Hematopoietic multipotent progenitor cell treated with erythropoietin and hydrocortisone succinate and interleukin-3 and kit ligand, for 15 days (in vitro differentiated cells): ENCODE measurements at regions not wholly inside any gene's neighbourhood (a gene's known extent, or its start where the extent isn't known, plus 50 kb on each side); places are given as distances from the start of the nearest gene placed in this dataset.

Source experiments
- DNase-seq: peaks from one replicate; pipeline ENCODE4 v3.0.0-alpha.2; 2015; ENCODE audit warnings: low spot score

- DNase-seq, result no peak
Observed at GRCh38 chr5:145506185-145506850, 328.8 kb downstream of the PRELID2 start.

DNA sequence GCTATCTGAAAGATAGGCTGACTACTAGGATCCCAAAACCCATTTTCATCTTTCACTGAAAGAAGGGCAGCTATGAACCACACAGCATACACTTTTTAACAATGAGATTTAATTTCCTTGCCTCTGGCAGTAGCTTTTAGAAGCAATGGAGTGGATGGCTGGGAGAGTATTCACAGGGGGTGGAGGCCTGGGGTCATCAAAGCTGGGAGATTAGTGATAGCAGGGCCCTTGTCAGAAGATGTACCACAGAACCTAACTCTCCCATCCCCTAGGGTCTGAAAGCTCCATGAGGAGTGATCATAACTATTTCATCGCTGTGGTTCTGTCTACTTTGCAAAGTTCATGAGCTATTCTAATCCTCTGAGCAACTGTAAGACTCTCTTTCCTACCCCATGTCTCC, 332.2 kb downstream of the PRELID2 start:
- no peak for DNase-seq

GRCh38 chr5:145500710-145501109, 334.4 kb downstream of the PRELID2 start:
- DNase-seq, result no peak

GRCh38 chr5:145499483-145499882, 335.7 kb downstream of the PRELID2 start:
- no peak for DNase-seq

DNA sequence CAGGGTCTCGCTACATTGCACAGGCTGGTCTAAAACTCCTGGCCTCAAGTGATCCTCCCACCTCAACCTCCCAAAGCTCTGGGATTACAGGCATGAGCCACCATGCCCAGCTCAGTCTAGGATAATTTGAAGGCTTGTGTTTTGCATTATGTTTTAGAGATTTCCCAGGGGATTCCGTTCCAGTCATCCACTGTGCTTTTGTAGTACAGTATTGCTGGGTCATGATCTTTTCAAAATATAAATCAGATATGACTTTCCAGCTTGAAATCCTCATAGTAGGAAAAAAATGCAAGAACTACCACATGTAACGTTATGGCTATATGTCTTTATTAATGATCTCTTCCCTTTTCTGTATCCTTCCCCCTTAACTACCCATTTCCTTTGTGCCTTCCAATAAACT, 338.1 kb downstream of the PRELID2 start:
- DNase-seq, result no peak

DNA sequence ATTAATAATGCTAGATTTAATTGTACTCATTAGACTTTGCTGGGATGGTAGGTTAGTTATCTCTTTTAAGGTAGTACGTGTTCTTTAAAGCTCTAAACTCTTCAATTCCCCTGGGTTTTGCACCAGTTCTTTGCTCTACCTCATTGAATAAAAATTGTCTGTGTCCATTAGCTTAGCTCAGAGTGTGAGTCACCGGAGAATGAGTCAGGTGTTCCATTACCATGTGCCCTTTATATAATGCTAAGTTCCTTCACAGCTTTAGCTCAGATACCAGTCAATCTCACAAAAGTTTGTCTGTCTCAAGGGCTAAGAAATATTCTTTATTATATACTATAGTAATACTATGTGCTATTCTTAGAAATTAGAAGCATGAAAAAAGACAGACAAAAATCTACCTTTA, 339.4 kb downstream of the PRELID2 start:
- no peak for DNase-seq

DNA sequence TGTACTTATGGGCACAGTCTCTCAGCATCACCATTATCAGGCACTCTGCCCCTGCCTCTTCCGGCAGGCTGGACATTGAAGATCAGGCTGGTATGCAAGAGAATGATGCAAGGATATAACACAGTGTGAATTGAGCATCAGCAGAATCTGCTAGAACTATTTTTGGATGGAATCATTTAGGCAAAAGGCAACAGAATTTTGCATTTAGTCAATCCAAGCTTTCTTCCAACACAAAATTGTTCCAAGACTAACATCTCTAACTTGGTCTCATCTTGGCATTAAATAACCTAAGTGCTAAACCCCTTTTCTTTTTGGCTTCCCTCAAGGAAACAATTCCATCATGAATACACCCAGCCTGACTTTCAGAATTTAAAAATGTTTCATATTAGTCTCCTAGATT, 339.9 kb downstream of the PRELID2 start:
- no peak for DNase-seq

DNA sequence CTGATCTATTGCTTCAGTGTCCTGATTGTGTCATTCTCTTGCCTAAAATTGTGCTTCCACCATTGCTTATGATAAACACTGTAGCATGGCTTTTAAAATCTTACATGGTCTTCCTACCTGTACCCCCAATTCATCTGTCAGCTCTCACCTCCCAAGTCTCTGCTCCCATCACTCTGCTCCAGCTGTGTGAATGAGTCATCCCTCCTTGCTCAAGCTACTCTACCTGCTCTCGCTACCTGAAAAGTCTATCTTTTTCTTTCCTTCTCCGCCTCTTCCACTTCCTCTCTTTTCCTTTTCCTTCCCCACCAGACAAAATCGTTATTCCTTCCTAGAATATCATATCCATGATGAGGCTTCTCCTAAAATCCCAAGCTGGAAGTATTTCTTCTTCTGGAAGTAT, 341.7 kb downstream of the PRELID2 start:
- DNase-seq, result no peak

DNA sequence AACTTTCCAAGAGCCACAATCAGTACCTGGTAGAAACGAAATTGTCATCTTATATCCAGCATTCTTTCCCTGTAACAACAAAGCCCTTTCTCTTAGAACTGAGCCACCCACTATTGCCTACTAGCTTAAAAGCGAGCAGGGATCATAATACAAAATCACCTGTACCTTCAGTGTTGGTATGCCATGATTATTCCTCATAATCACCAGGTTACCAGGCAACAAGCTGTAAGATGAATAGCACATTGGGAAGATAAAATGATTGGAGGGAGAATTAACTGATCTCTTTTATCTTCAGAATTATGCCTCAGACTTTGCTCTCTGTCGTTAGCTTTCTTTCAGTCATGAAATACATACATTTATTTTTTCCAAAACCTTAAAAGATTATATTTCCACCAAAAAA, 345.6 kb downstream of the PRELID2 start:
- no peak for DNase-seq

DNA sequence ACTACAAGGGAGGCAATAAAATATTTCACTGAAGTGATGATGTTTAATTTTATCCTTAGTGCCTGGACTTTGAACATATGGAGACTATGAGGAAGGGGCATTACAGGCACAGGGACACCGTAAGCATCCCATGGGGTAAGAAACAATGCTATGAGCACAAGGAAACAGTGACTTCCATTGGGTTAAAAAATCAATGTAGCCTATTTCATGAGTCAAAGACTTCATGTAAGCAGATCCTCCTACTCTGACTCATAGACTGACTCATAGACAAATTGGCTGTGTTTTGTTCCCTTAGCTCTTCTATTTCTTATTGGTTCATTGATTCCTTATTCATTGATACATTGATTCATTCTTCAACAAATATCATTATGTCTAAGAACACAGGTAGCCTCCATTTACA, 351.0 kb downstream of the PRELID2 start:
- DNase-seq, result no peak

GRCh38 chr5:145483212-145483611, 351.9 kb downstream of the PRELID2 start:
- DNase-seq, result no peak

GRCh38 chr5:145479857-145480256, 355.3 kb downstream of the PRELID2 start:
- no peak for DNase-seq

DNA sequence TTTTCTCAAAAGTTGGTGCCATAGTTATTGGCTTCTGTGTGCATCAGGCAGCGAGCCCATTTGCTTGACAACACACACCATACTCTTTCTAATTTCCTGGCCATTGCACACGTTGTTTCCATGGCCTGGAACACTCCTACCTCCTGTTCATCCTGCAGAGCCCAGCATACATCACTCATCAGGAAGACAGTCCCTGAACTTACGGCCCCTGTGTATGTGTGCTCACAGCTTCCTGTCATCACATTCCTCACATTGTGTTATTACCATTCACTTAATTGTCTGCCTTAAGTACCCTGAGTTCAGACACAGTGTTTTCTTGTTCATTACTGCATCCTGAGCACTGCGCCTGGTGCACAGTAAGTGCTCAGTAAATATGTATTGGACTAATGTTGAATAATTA, 355.9 kb downstream of the PRELID2 start:
- no peak for DNase-seq

DNA sequence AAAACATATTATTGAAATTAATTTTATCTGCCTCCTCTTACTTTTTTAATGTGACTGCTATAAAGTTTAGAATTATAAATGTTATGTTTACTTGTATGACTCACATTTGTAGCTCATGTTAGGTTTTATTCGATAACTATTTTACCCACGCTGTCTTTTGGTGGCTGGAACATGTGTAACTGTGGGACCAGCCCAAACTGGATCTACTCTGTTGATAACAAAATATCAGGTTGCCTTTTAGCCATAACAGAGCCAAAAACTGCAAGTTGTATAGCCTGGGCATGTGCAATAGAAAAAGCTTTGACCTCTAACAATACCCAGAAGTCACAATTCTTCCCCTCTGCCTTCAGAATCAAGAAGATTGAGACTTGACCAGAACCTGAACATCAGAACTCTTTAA, 356.5 kb downstream of the PRELID2 start:
- no peak for DNase-seq

DNA sequence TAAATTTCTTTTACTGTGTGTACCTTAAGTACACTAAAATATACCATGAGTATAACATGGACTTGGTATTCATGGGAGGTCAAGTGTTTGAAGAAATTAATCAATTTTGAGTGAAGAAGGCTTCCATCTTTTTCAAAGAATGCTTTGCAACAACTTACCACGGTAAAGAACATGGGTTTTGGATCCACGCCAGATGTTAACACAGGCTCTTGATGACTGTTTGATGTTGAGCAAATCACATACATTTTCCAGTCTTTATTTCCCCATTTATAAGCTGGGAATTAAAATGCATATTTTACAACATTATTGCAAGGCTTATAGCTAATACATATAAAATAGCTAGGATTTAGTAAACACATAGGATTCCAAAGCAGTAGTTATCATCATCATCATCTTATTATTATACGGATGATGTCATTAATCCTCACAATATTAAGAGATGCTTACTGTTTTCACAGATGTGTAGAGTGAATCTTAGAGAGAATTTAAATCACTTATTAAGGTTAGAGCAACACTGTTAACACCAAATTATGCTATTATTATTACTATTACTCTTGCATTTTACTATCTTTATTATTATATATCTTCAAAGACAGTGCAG, 362.0 kb downstream of the PRELID2 start:
- no peak for DNase-seq

DNA sequence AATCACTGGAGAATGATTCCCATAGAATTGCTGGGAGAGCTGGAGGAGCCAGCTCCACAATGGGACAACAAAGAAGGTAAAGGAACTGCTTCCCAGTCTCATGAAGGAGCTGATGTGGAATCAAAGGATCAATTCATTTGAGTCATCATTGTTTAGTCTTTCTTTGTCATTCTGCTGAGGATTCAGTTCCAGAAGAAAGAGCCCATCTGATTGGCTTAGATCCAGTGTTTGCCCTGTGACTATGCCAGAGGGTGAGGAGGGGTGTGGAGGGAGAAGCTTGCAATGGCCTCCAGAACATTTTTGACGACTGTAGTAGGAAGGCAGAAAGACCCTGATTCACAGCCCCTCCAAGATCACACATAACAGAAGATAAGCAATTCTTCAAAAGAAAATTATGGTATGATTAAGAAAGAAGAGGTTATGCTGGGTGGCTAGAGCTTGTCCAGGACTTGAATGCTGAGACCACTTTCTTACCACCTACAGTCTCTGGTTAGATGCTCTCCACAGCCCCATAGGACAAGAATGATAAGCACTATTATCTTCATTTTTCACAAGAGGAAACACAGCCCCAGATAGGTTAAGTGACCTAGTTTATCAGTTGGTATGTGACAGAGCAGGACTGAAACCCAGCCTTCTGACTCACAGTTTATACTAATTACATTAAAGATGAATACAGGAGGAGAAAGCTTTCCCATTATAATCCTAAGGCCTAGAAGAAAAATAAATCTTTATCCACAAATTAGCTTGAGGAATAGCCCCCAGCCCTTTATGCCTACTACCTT, 363.1 kb downstream of the PRELID2 start:
- no peak for DNase-seq

DNA sequence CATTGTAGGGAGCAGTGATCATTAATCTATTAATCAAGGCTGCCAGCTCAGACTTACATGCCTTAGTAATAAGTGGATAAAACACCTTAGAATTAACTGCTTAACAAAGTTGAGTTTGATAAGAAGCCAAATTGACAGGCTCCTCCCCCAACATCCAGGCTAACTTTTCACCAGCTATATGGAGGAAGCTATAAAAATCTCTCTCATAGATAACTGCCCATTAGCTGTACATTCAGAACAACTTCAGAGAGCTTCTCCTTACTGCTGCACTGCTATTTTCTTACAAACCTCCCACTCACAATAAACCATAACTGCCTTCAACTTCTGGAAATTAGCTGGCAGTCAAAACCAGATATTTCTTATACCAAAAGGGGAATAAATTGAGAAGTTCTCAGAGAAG, 364.1 kb downstream of the PRELID2 start:
- DNase-seq, result no peak

DNA sequence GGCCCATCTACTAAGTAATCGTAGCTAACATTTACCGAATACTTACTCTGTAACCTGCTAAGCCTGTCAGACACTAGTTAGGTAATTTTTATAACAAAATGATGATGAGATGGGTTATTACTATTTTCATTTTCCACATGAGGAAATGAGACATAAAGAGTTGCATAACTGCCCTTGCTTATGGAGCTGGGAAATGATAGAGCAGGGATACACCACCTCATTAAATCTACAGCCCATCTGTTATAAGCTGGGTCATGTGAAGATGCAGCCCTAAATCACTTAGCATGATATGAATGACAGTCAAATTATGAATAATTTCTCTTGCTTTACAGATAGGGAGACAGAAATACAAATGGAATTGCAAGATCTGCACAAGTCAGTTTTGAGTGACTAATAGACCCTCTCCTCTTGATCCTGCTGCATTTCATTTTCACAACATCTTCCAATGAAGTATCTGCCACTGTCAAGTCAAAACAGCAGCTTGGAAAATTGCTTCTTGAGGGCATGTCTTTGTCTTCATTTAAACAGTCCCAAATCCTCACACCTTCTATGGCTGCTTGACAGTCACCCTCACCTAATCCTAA, 364.7 kb downstream of the PRELID2 start:
- no peak for DNase-seq

GRCh38 chr5:145467446-145467845, 367.7 kb downstream of the PRELID2 start:
- no peak for DNase-seq

DNA sequence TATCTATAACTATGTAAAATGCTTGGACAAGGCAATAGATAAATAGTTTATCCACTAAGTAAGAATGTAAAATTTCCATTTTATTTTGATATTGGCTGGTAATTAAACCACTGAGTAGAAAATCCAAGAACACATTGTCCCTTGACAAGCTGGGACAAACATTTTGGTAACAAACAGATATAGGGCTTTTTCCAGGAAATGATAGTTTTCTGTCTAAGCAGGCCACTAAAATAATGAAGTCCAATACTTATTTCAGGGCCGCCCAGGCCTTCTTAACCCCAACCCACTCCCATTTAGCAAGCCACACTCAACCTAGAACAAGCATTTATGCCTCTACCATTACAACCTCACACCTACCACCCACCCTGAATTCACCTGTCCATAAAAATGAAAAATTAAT, 368.6 kb downstream of the PRELID2 start:
- no peak for DNase-seq

- DNase-seq, result no peak
Observed at GRCh38 chr5:145465474-145466263, 369.5 kb downstream of the PRELID2 start.

- DNase-seq, result no peak
Observed at GRCh38 chr5:145464171-145464570, 371.0 kb downstream of the PRELID2 start.
